Right atrium auricular region (tissue), 2 donors: ENCODE measurements at regions not wholly inside any gene's neighbourhood (a gene's known extent, or its start where the extent isn't known, plus 50 kb on each side); places are given as distances from the start of the nearest gene placed in this dataset.
A peak's percentile ranks its signal among the peaks of the same experiment; 100 is the strongest.
"Not testable (repeated sequence)": the region's sequence is repeated elsewhere in the genome, so short reads cannot be mapped to it uniquely, and the experiment has no call there.

Experiments used
- DNase-seq: peaks from one replicate; pipeline ENCODE4 v3.0.0-alpha.2; 2019; ENCODE audit warnings: low spot score
- H3K27ac ChIP-seq, 2 donors: fragments of 200-600 bp; sonication (generic); 1 replicate in 1 of 2; 2 replicates in 1 of 2; pipeline ENCODE4 v1.5.1; 2016 to 2019
- H3K27me3 ChIP-seq, 2 donors: fragments of 200-600 bp; sonication (generic); one replicate each; pipeline versions ENCODE4 v1.5.1 to v1.6.0; 2017 to 2019
- H3K36me3 ChIP-seq: fragments of 200-600 bp; sonication (generic); one replicate; pipeline ENCODE4 v1.5.1; 2016
- H3K4me1 ChIP-seq, 2 donors: fragments of 200-600 bp; sonication (generic); one replicate each; pipeline versions ENCODE4 v1.5.1 to v1.6.0; 2017 to 2019
- H3K4me3 ChIP-seq, 2 donors: fragments of 200-600 bp; sonication (generic); 1 replicate in 1 of 2; 2 replicates in 1 of 2; pipeline ENCODE4 v1.5.1; 2017 to 2019; ENCODE audit warnings: mild to moderate bottlenecking in 1 of 2, moderate library complexity in 1 of 2
- H3K9me3 ChIP-seq, 2 donors: fragments of 200-600 bp; sonication (generic); one replicate each; pipeline ENCODE4 v1.5.1; 2019
- TF ChIP-seq, protein P1 (sequence below), 2 donors: fragments of 200-600 bp; sonication (generic); IDR thresholded peaks; one replicate each; pipeline ENCODE4 v1.5.1; 2019; ENCODE audit warnings: antibody characterized with exemption in 2 of 2

DNA sequence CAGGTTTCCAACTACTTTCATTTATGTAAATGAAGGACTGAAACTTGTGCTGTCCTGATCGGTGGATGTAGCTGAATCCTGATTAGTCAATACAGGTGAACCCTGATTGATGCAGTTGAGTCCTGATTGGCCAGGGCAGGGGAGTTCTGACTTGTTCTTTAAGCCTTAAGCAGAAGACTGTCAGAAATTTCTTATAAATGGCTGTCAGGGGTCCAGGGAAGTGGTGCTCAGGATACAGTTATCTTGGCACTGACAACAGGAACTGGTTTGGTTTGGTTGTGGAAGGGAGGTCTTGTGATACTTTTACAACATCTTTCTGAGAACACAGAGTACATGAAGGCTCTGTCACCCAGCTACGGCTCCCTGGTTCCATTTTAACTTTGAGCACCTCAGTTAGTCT, 132.1 kb downstream of the KCNJ12 start:
- no peaks in the 10 kb centered on the region for H3K27me3 ChIP-seq
- TF ChIP-seq, protein P1, sequence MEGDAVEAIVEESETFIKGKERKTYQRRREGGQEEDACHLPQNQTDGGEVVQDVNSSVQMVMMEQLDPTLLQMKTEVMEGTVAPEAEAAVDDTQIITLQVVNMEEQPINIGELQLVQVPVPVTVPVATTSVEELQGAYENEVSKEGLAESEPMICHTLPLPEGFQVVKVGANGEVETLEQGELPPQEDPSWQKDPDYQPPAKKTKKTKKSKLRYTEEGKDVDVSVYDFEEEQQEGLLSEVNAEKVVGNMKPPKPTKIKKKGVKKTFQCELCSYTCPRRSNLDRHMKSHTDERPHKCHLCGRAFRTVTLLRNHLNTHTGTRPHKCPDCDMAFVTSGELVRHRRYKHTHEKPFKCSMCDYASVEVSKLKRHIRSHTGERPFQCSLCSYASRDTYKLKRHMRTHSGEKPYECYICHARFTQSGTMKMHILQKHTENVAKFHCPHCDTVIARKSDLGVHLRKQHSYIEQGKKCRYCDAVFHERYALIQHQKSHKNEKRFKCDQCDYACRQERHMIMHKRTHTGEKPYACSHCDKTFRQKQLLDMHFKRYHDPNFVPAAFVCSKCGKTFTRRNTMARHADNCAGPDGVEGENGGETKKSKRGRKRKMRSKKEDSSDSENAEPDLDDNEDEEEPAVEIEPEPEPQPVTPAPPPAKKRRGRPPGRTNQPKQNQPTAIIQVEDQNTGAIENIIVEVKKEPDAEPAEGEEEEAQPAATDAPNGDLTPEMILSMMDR (IDR thresholded peaks at IDR 0.05): no peak
- no peak overlapping the region for H3K4me3 ChIP-seq
- no peak overlapping the region for H3K27ac ChIP-seq
- H3K36me3 ChIP-seq: no peaks in the 10 kb centered on the region
- peaks cover 0 to 17% of the 10 kb centered on the region in 2 donors for H3K4me1 ChIP-seq
- no peaks in the 10 kb centered on the region for H3K9me3 ChIP-seq
- DNase-seq: no peak

DNA sequence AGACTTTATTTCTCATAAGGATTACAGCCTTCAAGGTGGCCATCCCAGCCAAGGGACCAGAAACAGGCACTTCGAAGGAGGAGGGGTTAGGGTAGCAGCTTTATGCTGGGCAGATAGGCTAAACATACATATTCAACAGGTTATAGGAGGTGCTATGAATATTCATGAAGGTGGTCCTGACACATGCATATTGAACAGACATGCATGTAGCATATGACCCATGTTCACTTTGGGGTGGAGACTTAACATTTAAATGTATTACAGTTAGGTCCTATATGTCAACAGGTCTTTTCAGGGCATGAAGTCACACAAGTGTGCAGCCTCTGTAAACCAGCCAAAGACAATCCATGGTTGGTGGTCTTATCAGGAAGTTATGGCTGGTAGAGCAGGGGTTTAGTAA, 133.2 kb downstream of the KCNJ12 start:
- not testable (repeated sequence) for H3K36me3 ChIP-seq, H3K27ac ChIP-seq, H3K9me3 ChIP-seq, H3K4me3 ChIP-seq, DNase-seq, H3K27me3 ChIP-seq
- peaks cover 0 to 17% of the 10 kb centered on the region in 2 donors for H3K4me1 ChIP-seq

DNA sequence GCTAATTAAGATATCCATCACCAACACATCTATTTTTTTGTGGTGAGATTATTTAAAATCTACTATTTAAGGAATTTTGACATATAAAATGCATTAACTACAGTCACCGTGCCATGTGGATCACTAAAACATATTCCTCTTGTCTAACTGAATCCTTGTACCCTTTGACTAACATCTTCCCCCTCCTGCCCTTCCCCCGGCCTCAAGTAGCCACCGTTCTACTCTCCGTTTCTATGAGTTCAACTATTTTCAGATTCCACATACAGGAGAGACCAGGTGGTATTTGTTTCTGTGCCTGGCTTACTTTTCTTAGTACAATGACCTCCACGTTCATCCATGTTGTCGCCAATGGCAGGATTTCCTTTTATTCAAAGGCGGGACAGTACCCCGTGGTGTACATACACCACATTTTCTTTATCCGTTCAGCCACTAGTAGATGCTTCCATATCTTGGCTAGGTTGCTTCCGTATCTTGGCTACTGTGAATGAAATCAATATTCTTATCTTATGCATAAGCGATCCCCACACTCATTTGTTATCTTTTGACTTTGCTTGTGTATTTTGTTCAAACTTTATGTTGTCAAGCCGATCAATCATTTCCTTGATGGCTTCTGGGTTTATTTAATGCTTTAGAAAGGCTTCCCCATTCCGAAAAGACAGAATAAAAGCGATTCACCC, 134.7 kb downstream of the KCNJ12 start:
- TF ChIP-seq, protein P1 (IDR thresholded peaks at IDR 0.05): no peak
- no peaks in the 10 kb centered on the region for H3K27me3 ChIP-seq
- DNase-seq: no peak
- H3K4me1 ChIP-seq: peaks cover 0 to 17% of the 10 kb centered on the region in 2 donors
- peak overlapping the region; percentile 38 to 59 for H3K4me3 ChIP-seq
- peak overlapping the region; percentile 66 to 78 for H3K27ac ChIP-seq
- no peaks in the 10 kb centered on the region for H3K9me3 ChIP-seq
- H3K36me3 ChIP-seq: no peaks in the 10 kb centered on the region

DNA sequence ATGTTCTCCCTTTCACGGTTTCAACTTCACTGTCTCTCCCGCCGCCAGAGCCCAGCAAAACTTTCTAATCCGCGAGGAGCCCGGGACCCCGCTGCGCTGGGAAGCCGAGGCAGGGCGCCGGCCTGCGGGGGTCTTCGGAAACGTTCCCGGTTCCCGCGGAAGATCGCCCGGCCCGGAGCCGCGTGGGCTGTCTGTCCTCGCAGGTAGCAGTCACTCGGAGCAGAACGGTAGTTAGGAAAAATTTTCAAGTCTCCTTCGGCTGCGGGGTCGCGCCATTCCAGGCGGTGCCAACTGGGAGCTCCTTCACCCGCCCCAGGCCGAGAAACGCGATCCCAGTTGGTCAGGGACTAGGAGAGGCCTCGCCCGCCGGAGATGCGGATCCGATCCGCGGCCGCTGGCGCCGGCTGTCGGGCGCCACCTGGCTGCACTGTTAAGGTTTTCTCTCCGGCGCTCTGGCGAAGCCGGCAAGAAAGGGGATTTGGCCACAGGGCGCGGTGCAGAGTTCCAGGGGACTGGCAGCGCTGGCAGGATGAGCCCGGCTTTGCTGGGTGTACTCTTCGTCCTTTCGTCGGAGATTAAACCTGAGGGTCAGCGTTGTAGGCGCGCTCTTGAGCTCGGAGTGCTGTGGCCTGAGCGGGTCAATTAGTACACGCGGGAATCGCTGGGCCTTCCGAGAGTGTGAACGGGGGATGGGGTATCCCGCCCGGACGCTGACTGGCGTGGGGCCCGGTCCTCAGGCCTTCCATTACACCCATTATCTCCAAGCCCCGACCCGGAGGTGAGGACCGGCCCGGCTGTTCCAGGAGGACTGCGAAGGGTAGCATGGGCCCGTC, 135.4 kb downstream of the KCNJ12 start:
- TF ChIP-seq, protein P1 (IDR thresholded peaks at IDR 0.05): peak; percentile 64 to 92
- DNase-seq: peak; percentile 90
- peak overlapping the region; percentile 66 to 78 for H3K27ac ChIP-seq
- H3K27me3 ChIP-seq: no peaks in the 10 kb centered on the region
- H3K36me3 ChIP-seq: no peaks in the 10 kb centered on the region
- H3K9me3 ChIP-seq: no peaks in the 10 kb centered on the region
- H3K4me3 ChIP-seq: peak overlapping the region; percentile 38 to 59
- peaks cover 0 to 17% of the 10 kb centered on the region in 2 donors for H3K4me1 ChIP-seq

DNA sequence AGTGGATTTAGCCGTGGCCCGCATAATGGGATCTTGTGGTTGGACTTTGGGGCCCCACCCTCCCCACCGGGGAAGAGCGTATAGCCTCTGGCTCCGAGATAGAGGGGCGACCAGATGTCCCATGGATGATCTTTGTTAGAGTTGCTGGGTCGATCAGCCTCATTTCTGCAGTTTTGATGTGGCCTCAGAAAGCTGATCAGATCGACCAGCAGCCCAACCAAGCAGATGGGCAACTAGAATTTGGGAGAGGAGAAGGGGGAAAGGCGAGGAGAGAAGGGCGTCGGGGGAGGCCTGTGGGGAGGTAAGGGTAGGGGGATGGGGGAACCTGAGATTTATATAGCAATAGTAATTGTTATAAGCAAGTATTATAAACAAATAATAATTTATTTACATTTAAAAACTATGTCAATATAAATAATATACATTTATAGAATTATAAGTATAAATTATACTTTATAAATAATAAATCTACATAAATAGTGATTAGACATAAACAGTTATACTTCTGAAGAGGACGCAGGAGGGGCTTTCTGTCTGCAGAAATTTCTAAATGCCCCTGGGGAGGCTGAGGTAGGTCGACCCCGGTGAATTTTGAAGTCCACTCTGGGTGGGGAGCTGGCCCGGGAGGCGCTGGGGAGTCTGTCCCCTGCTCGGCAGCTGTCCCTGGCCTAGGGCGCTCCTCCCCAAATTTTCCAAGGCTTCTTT, 136.3 kb downstream of the KCNJ12 start:
- peak overlapping the region in 1 of 2 donors; percentile 19 for H3K4me3 ChIP-seq
- no peaks in the 10 kb centered on the region for H3K9me3 ChIP-seq
- H3K4me1 ChIP-seq: peaks cover 0 to 17% of the 10 kb centered on the region in 2 donors
- TF ChIP-seq, protein P1 (IDR thresholded peaks at IDR 0.05): no peak
- no peak overlapping the region for H3K27ac ChIP-seq
- no peak for DNase-seq
- no peaks in the 10 kb centered on the region for H3K36me3 ChIP-seq
- H3K27me3 ChIP-seq: no peaks in the 10 kb centered on the region
